ENCODE measurements at regions not wholly inside any gene's neighbourhood (a gene's known extent, or its start where the extent isn't known, plus 50 kb on each side); places are given as distances from the start of the nearest gene placed in this dataset.

- no peak for TF ChIP-seq JUND (IDR thresholded peaks at IDR 0.05; ENCODE audit: low read depth)
- in situ Hi-C loops (cut with HindIII; ENCODE audit: low pct_unique_long_range_greater_than_20kb, low sequenced_read_pairs): no loop called here
- DNase-seq (ENCODE audit: low read depth in 1 of 2, low spot score in 1 of 2): no peak
Observed at GRCh38 chr2:467543-467891, 179.6 kb upstream of the ALKAL2 start.

GRCh38 chr2:467101-467500 is 179.2 kb upstream of the ALKAL2 start:
- TF ChIP-seq JUND (IDR thresholded peaks at IDR 0.05; ENCODE audit: low read depth): no peak
- DNase-seq (ENCODE audit: low read depth in 1 of 2, low spot score in 1 of 2): no peak
- in situ Hi-C loops (cut with HindIII; ENCODE audit: low pct_unique_long_range_greater_than_20kb, low sequenced_read_pairs): no loop called here

- TF ChIP-seq JUND (IDR thresholded peaks at IDR 0.05; ENCODE audit: low read depth): no peak
- DNase-seq (ENCODE audit: low read depth in 1 of 2, low spot score in 1 of 2): no peak
- in situ Hi-C loops (cut with HindIII; ENCODE audit: low pct_unique_long_range_greater_than_20kb, low sequenced_read_pairs): no loop called here
Observed at GRCh38 chr2:464562-465309, 176.8 kb upstream of the ALKAL2 start.

- in situ Hi-C loops (cut with HindIII; ENCODE audit: low pct_unique_long_range_greater_than_20kb, low sequenced_read_pairs): no loop called here
- TF ChIP-seq JUND (IDR thresholded peaks at IDR 0.05; ENCODE audit: low read depth): no peak
- no peak for DNase-seq (ENCODE audit: low read depth in 1 of 2, low spot score in 1 of 2)
Observed at GRCh38 chr2:460861-461260, 173.0 kb upstream of the ALKAL2 start.

- in situ Hi-C loops (cut with HindIII; ENCODE audit: low pct_unique_long_range_greater_than_20kb, low sequenced_read_pairs): no loop called here
Observed at GRCh38 chr2:459931-460330, 172.0 kb upstream of the ALKAL2 start.

GRCh38 chr2:458425-458815 is 170.5 kb upstream of the ALKAL2 start:
- no peak for TF ChIP-seq JUND (IDR thresholded peaks at IDR 0.05; ENCODE audit: low read depth)
- no peak for DNase-seq (ENCODE audit: low read depth in 1 of 2, low spot score in 1 of 2)
- in situ Hi-C loops (cut with HindIII; ENCODE audit: low pct_unique_long_range_greater_than_20kb, low sequenced_read_pairs): no loop called here

More at GRCh38 chr2:459931-460330, 172.0 kb upstream of the ALKAL2 start:
- DNase-seq (ENCODE audit: low read depth in 1 of 2, low spot score in 1 of 2): no peak
- TF ChIP-seq JUND (IDR thresholded peaks at IDR 0.05; ENCODE audit: low read depth): no peak

GRCh38 chr2:457792-458424 is 170.0 kb upstream of the ALKAL2 start:
- TF ChIP-seq JUND (IDR thresholded peaks at IDR 0.05; ENCODE audit: low read depth): no peak
- no peak for DNase-seq (ENCODE audit: low read depth in 1 of 2, low spot score in 1 of 2)
- in situ Hi-C loops (cut with HindIII; ENCODE audit: low pct_unique_long_range_greater_than_20kb, low sequenced_read_pairs): no loop called here

GRCh38 chr2:457262-457661 is 169.4 kb upstream of the ALKAL2 start:
- TF ChIP-seq JUND (IDR thresholded peaks at IDR 0.05; ENCODE audit: low read depth): no peak
- in situ Hi-C loops (cut with HindIII; ENCODE audit: low pct_unique_long_range_greater_than_20kb, low sequenced_read_pairs): no loop called here
- no peak for DNase-seq (ENCODE audit: low read depth in 1 of 2, low spot score in 1 of 2)

- TF ChIP-seq JUND (IDR thresholded peaks at IDR 0.05; ENCODE audit: low read depth): no peak
- in situ Hi-C loops (cut with HindIII; ENCODE audit: low pct_unique_long_range_greater_than_20kb, low sequenced_read_pairs): no loop called here
- no peak for DNase-seq (ENCODE audit: low read depth in 1 of 2, low spot score in 1 of 2)
Observed at GRCh38 chr2:455913-456312, 168.0 kb upstream of the ALKAL2 start.

GRCh38 chr2:455015-455705 is 167.3 kb upstream of the ALKAL2 start:
- in situ Hi-C loops (cut with HindIII; ENCODE audit: low pct_unique_long_range_greater_than_20kb, low sequenced_read_pairs): no loop called here
- no peak for DNase-seq (ENCODE audit: low read depth in 1 of 2, low spot score in 1 of 2)
- no peak for TF ChIP-seq JUND (IDR thresholded peaks at IDR 0.05; ENCODE audit: low read depth)

- in situ Hi-C loops (cut with HindIII; ENCODE audit: low pct_unique_long_range_greater_than_20kb, low sequenced_read_pairs): no loop called here
- TF ChIP-seq JUND (IDR thresholded peaks at IDR 0.05; ENCODE audit: low read depth): no peak
- no peak for DNase-seq (ENCODE audit: low read depth in 1 of 2, low spot score in 1 of 2)
Observed at GRCh38 chr2:453132-453531, 165.2 kb upstream of the ALKAL2 start.

GRCh38 chr2:451495-451894 is 163.6 kb upstream of the ALKAL2 start:
- in situ Hi-C loops (cut with HindIII; ENCODE audit: low pct_unique_long_range_greater_than_20kb, low sequenced_read_pairs): no loop called here
- DNase-seq (ENCODE audit: low read depth in 1 of 2, low spot score in 1 of 2): no peak
- no peak for TF ChIP-seq JUND (IDR thresholded peaks at IDR 0.05; ENCODE audit: low read depth)

All from T47D (cell line).